ENCODE measurements at regions not wholly inside any gene's neighbourhood (a gene's known extent, or its start where the extent isn't known, plus 50 kb on each side); places are given as distances from the start of the nearest gene placed in this dataset.

- DNase-seq (no peak), ATAC-seq (ENCODE audit: low read depth) (no peak)
- no peak overlapping the region for H3K18ac ChIP-seq (ENCODE audit: low read depth, low read length)
- no peaks in the 10 kb centered on the region for H3K79me1 ChIP-seq (ENCODE audit: low read depth in 1 of 2, low read length in 2 of 2)
- no peak overlapping the region for H2BK20ac ChIP-seq (ENCODE audit: low read depth, low read length)
- dilution Hi-C loops (cut with HindIII; ENCODE audit: low sequenced_read_pairs, unreplicated experiment): no loop called here
- H3K56ac ChIP-seq (ENCODE audit: extremely low read depth, insufficient read depth, low read length): no peak overlapping the region
- H3K4me3 ChIP-seq (ENCODE audit: insufficient read depth, low read depth, low read length): no peak overlapping the region
- peaks cover 1% of the 10 kb centered on the region; the same call in 1 of the 2 replicates for H3K27me3 ChIP-seq (ENCODE audit: control insufficient read depth, insufficient read depth, low read length)
- in situ Hi-C loops (cut with MboI; ENCODE audit: low sequenced_read_pairs): no loop called here
- H2AFZ ChIP-seq (replicated peaks; ENCODE audit: low read length, poor library complexity): no peak overlapping the region
- H4K20me1 ChIP-seq (ENCODE audit: insufficient read depth, low read length): no peaks in the 10 kb centered on the region
- no peak overlapping the region for H3K4me2 ChIP-seq (ENCODE audit: low read depth, low read length)
- H3K4ac ChIP-seq (ENCODE audit: low read depth, low read length): no peak overlapping the region
- WGBS, 2 experiments (ENCODE audit: extremely low coverage in 2 of 2, insufficient read length in 1 of 2): no CpG with 5 or more reads among the region's 1 CpG
- H3K9me3 ChIP-seq (ENCODE audit: control insufficient read depth, insufficient read depth, low read length): no peaks in the 10 kb centered on the region
- BruUV-seq (replicated peaks): no TSS peak
- no peak overlapping the region for H2AK5ac ChIP-seq (ENCODE audit: low read depth, low read length)
- no peaks in the 10 kb centered on the region for H3K4me1 ChIP-seq (ENCODE audit: control insufficient read depth, insufficient read depth, low read length)
- no peak overlapping the region for H4K91ac ChIP-seq (ENCODE audit: insufficient read depth, low read depth, low read length)
- no peak overlapping the region for H4K8ac ChIP-seq (ENCODE audit: low read depth in 2 of 2, low read length in 2 of 2)
- CTCF ChIA-PET: interaction anchor here (0.5 to 0.7 kb wide), 2 partner anchors 9 to 455 kb away, joined by 3 to 4 read pairs; no protein-coding TSS in a partner anchor
- no peaks in the 10 kb centered on the region for H3K36me3 ChIP-seq (ENCODE audit: control insufficient read depth, insufficient read depth, low read length)
- H3K14ac ChIP-seq (replicated peaks; ENCODE audit: low read depth, low read length): no peak overlapping the region
- H2AK9ac ChIP-seq (replicated peaks; ENCODE audit: low read depth, low read length, poor library complexity): no peak overlapping the region
- POLR2A ChIA-PET (ENCODE audit: unreplicated experiment): no interaction called here
- no peak overlapping the region for H2BK15ac ChIP-seq (ENCODE audit: low read depth, low read length)
- no peak for TF ChIP-seq RAD21 (IDR thresholded peaks at IDR 0.05; ENCODE audit: low read length)
- no peak for TF ChIP-seq POLR2A (IDR thresholded peaks at IDR 0.05; ENCODE audit: low read depth, low read length)
- TF ChIP-seq MAZ (IDR thresholded peaks at IDR 0.05; ENCODE audit: borderline replicate concordance, low read depth, low read length): no peak
- no peak for TF ChIP-seq ELK1 (IDR thresholded peaks at IDR 0.05; ENCODE audit: borderline replicate concordance, low read depth, low read length)
- TF ChIP-seq SMC3 (IDR thresholded peaks at IDR 0.05; ENCODE audit: low read depth, low read length): no peak
- no peak for TF ChIP-seq CHD1 (IDR thresholded peaks at IDR 0.05; ENCODE audit: low read depth, low read length)
- no peak for TF ChIP-seq CTCF (conservative IDR thresholded peaks at IDR 0.05; ENCODE audit: low read depth, low read length)
- no peak for TF ChIP-seq MAFK (IDR thresholded peaks at IDR 0.05; ENCODE audit: low read depth, low read length)
- no peak for TF ChIP-seq FOS (IDR thresholded peaks at IDR 0.05; ENCODE audit: low read depth, low read length)
- TF ChIP-seq MXI1 (IDR thresholded peaks at IDR 0.05; ENCODE audit: borderline replicate concordance, low read depth, low read length): no peak
- TF ChIP-seq NFE2L2 (IDR thresholded peaks at IDR 0.05; ENCODE audit: low read depth, low read length): no peak
- no peak for TF ChIP-seq CEBPB (IDR thresholded peaks at IDR 0.05; ENCODE audit: low read depth, low read length)
- TF ChIP-seq BHLHE40 (IDR thresholded peaks at IDR 0.05; ENCODE audit: low read depth, low read length): no peak
- no peak for TF ChIP-seq RFX5 (IDR thresholded peaks at IDR 0.05; ENCODE audit: low read depth, low read length)
- no peak for TF ChIP-seq RCOR1 (IDR thresholded peaks at IDR 0.05; ENCODE audit: insufficient replicate concordance, low read length)
- TF ChIP-seq USF2 (IDR thresholded peaks at IDR 0.05; ENCODE audit: low read depth, low read length): no peak
- no peak overlapping the region for H2BK120ac ChIP-seq (ENCODE audit: low read depth, low read length)
- intact Hi-C loops (cut with micrococcal nuclease): no loop called here
- no peak overlapping the region for H2BK5ac ChIP-seq (ENCODE audit: low read depth, low read length, poor library complexity, severe bottlenecking)
- H3K27ac ChIP-seq (ENCODE audit: insufficient read depth, low read length): no peak overlapping the region
- no peaks in the 10 kb centered on the region for H3K9me1 ChIP-seq (ENCODE audit: insufficient read depth, low read length)
- H4K5ac ChIP-seq (ENCODE audit: low read depth, low read length): no peak overlapping the region
- no peak overlapping the region for H3K9ac ChIP-seq (ENCODE audit: low read depth, low read length)
- no peak overlapping the region for H3K23ac ChIP-seq (ENCODE audit: low read depth, low read length)
Observed at GRCh38 chr3:75218577-75218976, 445.6 kb upstream of the FRG2C start.

All from IMR-90 (cell line).